OCI-LY3 (cell line): ENCODE measurements at regions not wholly inside any gene's neighbourhood (a gene's known extent, or its start where the extent isn't known, plus 50 kb on each side); places are given as distances from the start of the nearest gene placed in this dataset.

ENCODE experiments used
- EZH2phosphoT487 ChIP-seq: fragments of 200-600 bp; shearing (Covaris generic); IDR thresholded peaks from 2 replicates; pipeline ENCODE4 v1.6.1; 2018; ENCODE audit warnings: antibody characterized with exemption, mixed run types, low read depth
- TF ChIP-seq, protein P1 (sequence below): fragments of 200-600, 300-600 bp; sonication (generic); IDR thresholded peaks from 2 replicates; pipeline ENCODE4 v1.5.1; 2014; ENCODE audit warnings: antibody characterized with exemption, low read length, low read depth

DNA sequence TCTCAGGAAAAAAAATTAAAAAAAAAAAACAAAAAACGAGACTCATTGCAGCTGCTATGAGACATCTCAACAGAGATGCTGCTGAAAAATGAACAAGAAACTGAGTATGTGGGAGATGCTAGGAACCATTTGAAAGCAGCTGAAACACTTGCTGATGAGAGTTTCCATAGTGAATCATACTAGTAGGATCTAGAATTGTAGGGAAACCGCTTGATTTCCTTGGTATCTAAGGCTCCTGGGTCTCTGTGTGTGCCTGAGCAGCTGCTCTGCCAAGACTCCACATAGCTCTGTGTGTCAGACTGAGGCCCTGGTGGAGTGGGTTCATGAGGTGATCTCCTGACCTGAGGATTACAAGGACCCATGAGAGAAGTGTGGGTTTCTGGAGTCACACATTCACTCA is 313.4 kb upstream of the NECTIN3 start:
- TF ChIP-seq, protein P1, sequence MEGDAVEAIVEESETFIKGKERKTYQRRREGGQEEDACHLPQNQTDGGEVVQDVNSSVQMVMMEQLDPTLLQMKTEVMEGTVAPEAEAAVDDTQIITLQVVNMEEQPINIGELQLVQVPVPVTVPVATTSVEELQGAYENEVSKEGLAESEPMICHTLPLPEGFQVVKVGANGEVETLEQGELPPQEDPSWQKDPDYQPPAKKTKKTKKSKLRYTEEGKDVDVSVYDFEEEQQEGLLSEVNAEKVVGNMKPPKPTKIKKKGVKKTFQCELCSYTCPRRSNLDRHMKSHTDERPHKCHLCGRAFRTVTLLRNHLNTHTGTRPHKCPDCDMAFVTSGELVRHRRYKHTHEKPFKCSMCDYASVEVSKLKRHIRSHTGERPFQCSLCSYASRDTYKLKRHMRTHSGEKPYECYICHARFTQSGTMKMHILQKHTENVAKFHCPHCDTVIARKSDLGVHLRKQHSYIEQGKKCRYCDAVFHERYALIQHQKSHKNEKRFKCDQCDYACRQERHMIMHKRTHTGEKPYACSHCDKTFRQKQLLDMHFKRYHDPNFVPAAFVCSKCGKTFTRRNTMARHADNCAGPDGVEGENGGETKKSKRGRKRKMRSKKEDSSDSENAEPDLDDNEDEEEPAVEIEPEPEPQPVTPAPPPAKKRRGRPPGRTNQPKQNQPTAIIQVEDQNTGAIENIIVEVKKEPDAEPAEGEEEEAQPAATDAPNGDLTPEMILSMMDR: no peak
- no peak for TF ChIP-seq EZH2phosphoT487
